IMR-90 (cell line): ENCODE measurements at regions not wholly inside any gene's neighbourhood (a gene's known extent, or its start where the extent isn't known, plus 50 kb on each side); places are given as distances from the start of the nearest gene placed in this dataset.

Source experiments
- ATAC-seq: fragments of 200-7000 bp; cut with Tn5 transposase; 2 replicates; pipeline ENCODE4 v1.9.1; 2020; ENCODE audit warnings: low read depth, mild to moderate bottlenecking, moderate library complexity
- BruUV-seq: library from RNA; stranded (reverse); fragments of 400-500 nt; replicated peaks from 2 replicates; lab custom pipeline; 2021; lab: Mats Ljungman, UMichigan
- CTCF ChIA-PET: fragments of 300-600 bp; formaldehyde crosslinking; extraction: SDS; loops from one replicate; lab custom pipeline; 2021; ENCODE audit warnings: antibody characterized with exemption; lab: Yijun Ruan, JAX
- POLR2A ChIA-PET: fragments of 300-600 bp; sonication (Branson Sonifier 250); formaldehyde crosslinking; loops from one replicate; lab custom pipeline; 2022; ENCODE audit warnings: antibody characterized with exemption; ENCODE audit not compliant: unreplicated experiment; lab: Charles Lee
- DNase-seq: peaks from one replicate; pipeline ENCODE4 v3.0.0; 2013
- H2AFZ ChIP-seq: replicated peaks from 2 replicates; pipeline ENCODE3; 2013; ENCODE audit warnings: low read length, mild to moderate bottlenecking; ENCODE audit not compliant: poor library complexity
- H2AK5ac ChIP-seq: 2 replicates; pipeline ENCODE4 v1.6.1; 2013; ENCODE audit warnings: low read depth, low read length, inconsistent platforms
- H2AK9ac ChIP-seq: replicated peaks from 2 replicates; pipeline ENCODE3; 2013; ENCODE audit warnings: mild to moderate bottlenecking, low read depth, low read length, moderate library complexity; ENCODE audit not compliant: poor library complexity
- H2BK120ac ChIP-seq: 2 replicates; pipeline ENCODE4 v1.6.1; 2013; ENCODE audit warnings: low read depth, low read length, inconsistent platforms
- H2BK15ac ChIP-seq: 3 replicates; pipeline ENCODE4 v1.6.1; 2013; ENCODE audit warnings: low read depth, low read length, inconsistent platforms
- H2BK20ac ChIP-seq: 2 replicates; pipeline ENCODE4 v1.6.1; 2013; ENCODE audit warnings: low read depth, mild to moderate bottlenecking, inconsistent platforms, low read length, moderate library complexity
- H2BK5ac ChIP-seq: 2 replicates; pipeline ENCODE4 v1.6.1; 2013; ENCODE audit warnings: mild to moderate bottlenecking, low read depth, low read length, inconsistent platforms; ENCODE audit not compliant: poor library complexity, severe bottlenecking
- H3K14ac ChIP-seq: replicated peaks from 2 replicates; pipeline ENCODE4 v1.6.1; 2013; ENCODE audit warnings: low read depth, low read length, inconsistent platforms
- H3K18ac ChIP-seq: 2 replicates; pipeline ENCODE4 v1.6.1; 2013; ENCODE audit warnings: low read depth, low read length, control low read depth
- H3K23ac ChIP-seq: 2 replicates; pipeline ENCODE4 v1.6.1; 2013; ENCODE audit warnings: low read depth, low read length, inconsistent platforms
- H3K27ac ChIP-seq: 2 replicates; pipeline ENCODE4 v1.5.1; 2013; ENCODE audit warnings: mild to moderate bottlenecking, control low read depth, low read length; ENCODE audit not compliant: insufficient read depth
- H3K27me3 ChIP-seq: 2 replicates; pipeline ENCODE4 v1.6.1; 2013; ENCODE audit warnings: low read length; ENCODE audit not compliant: control insufficient read depth, insufficient read depth
- H3K36me3 ChIP-seq: 2 replicates; pipeline ENCODE4 v1.6.1; 2013; ENCODE audit warnings: low read length, mixed read lengths; ENCODE audit not compliant: control insufficient read depth, insufficient read depth
- H3K4ac ChIP-seq: 2 replicates; pipeline ENCODE4 v1.6.1; 2013; ENCODE audit warnings: low read depth, low read length, inconsistent platforms
- H3K4me1 ChIP-seq: 2 replicates; pipeline ENCODE4 v1.6.1; 2013; ENCODE audit warnings: low read length, mixed read lengths; ENCODE audit not compliant: control insufficient read depth, insufficient read depth
- H3K4me2 ChIP-seq: 2 replicates; pipeline ENCODE4 v1.6.1; 2013; ENCODE audit warnings: low read depth, mild to moderate bottlenecking, control low read depth, low read length, moderate library complexity
- H3K4me3 ChIP-seq: 2 replicates; pipeline ENCODE4 v1.5.1; 2013; ENCODE audit warnings: low read depth, mild to moderate bottlenecking, control low read depth, low read length, moderate library complexity; ENCODE audit not compliant: insufficient read depth
- H3K56ac ChIP-seq: 2 replicates; pipeline ENCODE4 v1.6.1; 2013; ENCODE audit warnings: low read length, inconsistent platforms; ENCODE audit not compliant: insufficient read depth; ENCODE audit errors: extremely low read depth
- H3K79me1 ChIP-seq, 2 experiments: 2 replicates each; pipeline ENCODE4 v1.6.1; 2013; ENCODE audit warnings: low read length in 2 of 2, inconsistent platforms in 1 of 2, low read depth in 1 of 2
- H3K9ac ChIP-seq: 2 replicates; pipeline ENCODE4 v1.6.1; 2013; ENCODE audit warnings: low read depth, low read length, control low read depth
- H3K9me1 ChIP-seq: 2 replicates; pipeline ENCODE4 v1.6.1; 2013; ENCODE audit warnings: low read length, inconsistent platforms; ENCODE audit not compliant: insufficient read depth
- H3K9me3 ChIP-seq: 2 replicates; pipeline ENCODE4 v1.6.1; 2013; ENCODE audit warnings: low read length; ENCODE audit not compliant: control insufficient read depth, insufficient read depth
- H4K20me1 ChIP-seq: 2 replicates; pipeline ENCODE4 v1.6.1; 2013; ENCODE audit warnings: low read length, inconsistent platforms; ENCODE audit not compliant: insufficient read depth
- H4K5ac ChIP-seq: 2 replicates; pipeline ENCODE4 v1.6.1; 2013; ENCODE audit warnings: mild to moderate bottlenecking, low read depth, low read length, control low read depth
- H4K8ac ChIP-seq, 2 experiments: 2 replicates each; pipeline ENCODE4 v1.6.1; 2013; ENCODE audit warnings: low read depth in 2 of 2, low read length in 2 of 2, control low read depth in 1 of 2, inconsistent platforms in 1 of 2
- H4K91ac ChIP-seq: 2 replicates; pipeline ENCODE4 v1.6.1; 2013; ENCODE audit warnings: low read depth, low read length, inconsistent platforms; ENCODE audit not compliant: insufficient read depth
- CEBPB ChIP-seq: IDR thresholded peaks from 2 replicates; pipeline ENCODE4 v1.6.1; 2012; ENCODE audit warnings: low read depth, low read length, improper control_type of control experiment
- CTCF ChIP-seq: conservative IDR thresholded peaks from 2 replicates; pipeline ENCODE4 v1.5.1; 2012; ENCODE audit warnings: mild to moderate bottlenecking, low read depth, low read length, improper control_type of control experiment
- RAD21 ChIP-seq: IDR thresholded peaks from 2 replicates; pipeline ENCODE4 v1.6.1; 2012; ENCODE audit warnings: low read length, improper control_type of control experiment
- RCOR1 ChIP-seq: IDR thresholded peaks from 2 replicates; pipeline ENCODE4 v1.6.1; 2012; ENCODE audit warnings: mild to moderate bottlenecking, low read length, improper control_type of control experiment; ENCODE audit not compliant: insufficient replicate concordance
- RFX5 ChIP-seq: IDR thresholded peaks from 2 replicates; pipeline ENCODE4 v1.8.0; 2012; ENCODE audit warnings: low read depth, mild to moderate bottlenecking, low read length, moderate library complexity
- SMC3 ChIP-seq: fragments of 150-350 bp; IDR thresholded peaks from 2 replicates; pipeline ENCODE4 v1.6.1; 2016; ENCODE audit warnings: low read depth, mild to moderate bottlenecking, antibody characterized with exemption, low read length, moderate library complexity
- WGBS, 2 experiments: methylation state at CpG; one replicate each; pipeline versions ENCODE4 v1.1.5 to v1.1.7; 2013; ENCODE audit warnings: missing lambda C conversion rate in 2 of 2; ENCODE audit not compliant: insufficient read length in 1 of 2; ENCODE audit errors: extremely low coverage in 2 of 2; 5-methylcytosine and 5-hydroxymethylcytosine counted together
- dilution Hi-C: fragments of 300-500 bp; cut with HindIII; formaldehyde crosslinking; loops from one replicate; pipeline ENCODE4 v1.14.3; 2018; ENCODE audit warnings: low sequenced_read_pairs; ENCODE audit not compliant: unreplicated experiment
- in situ Hi-C: fragments of 300-500 bp; cut with MboI; formaldehyde crosslinking; loops from 3 replicates; pipeline ENCODE4 v1.14.3; 2019; ENCODE audit warnings: low sequenced_read_pairs, inconsistent platforms, mixed read lengths
- intact Hi-C: fragments of 100-400 bp; cut with micrococcal nuclease; formaldehyde crosslinking; loops from 2 replicates; pipeline ENCODE4 v1.10.0; 2022

GRCh38 chr3:65052101-65052500 lies 364.3 kb upstream of the ADAMTS9 start:
- no CpG with 5 or more reads among the region's 1 CpG for WGBS, 2 experiments
- Histone ChIP-seq H3K9me3 (no peaks in the 10 kb centered on the region), H3K27ac (no peak overlapping the region), H3K4me3 (no peak overlapping the region), H2BK20ac (no peak overlapping the region), H3K36me3 (no peaks in the 10 kb centered on the region), H3K14ac (no peak overlapping the region), H2AFZ (no peak overlapping the region), H3K79me1 (no peaks in the 10 kb centered on the region), H2BK120ac (no peak overlapping the region), H2AK5ac (no peak overlapping the region), H3K9ac (no peak overlapping the region), H3K27me3 (no peaks in the 10 kb centered on the region), H2AK9ac (no peak overlapping the region), H3K4me1 (no peaks in the 10 kb centered on the region), H3K4me2 (no peak overlapping the region), H4K8ac (no peak overlapping the region), H3K56ac (no peak overlapping the region), H3K18ac (no peak overlapping the region), H4K20me1 (no peaks in the 10 kb centered on the region), H3K23ac (no peak overlapping the region), H4K5ac (no peak overlapping the region), H4K91ac (no peak overlapping the region), H2BK5ac (no peak overlapping the region), H3K9me1 (no peaks in the 10 kb centered on the region), H2BK15ac (no peak overlapping the region), H3K4ac (no peak overlapping the region)
- DNase-seq (no peak), ATAC-seq (no peak)
- no TSS peak for BruUV-seq
- no peak for TF ChIP-seq SMC3
- TF ChIP-seq RFX5 = no peak
- no peak for TF ChIP-seq CTCF
- no peak for TF ChIP-seq CEBPB
- no peak for TF ChIP-seq RAD21
- no peak for TF ChIP-seq RCOR1
- ChIA-PET POLR2A (no interaction called here), CTCF (no interaction called here)
- dilution Hi-C loops (no loop called here), intact Hi-C loops (no loop called here), in situ Hi-C loops (no loop called here)
